Liver (tissue), 8 donors: ENCODE measurements at regions not wholly inside any gene's neighbourhood (a gene's known extent, or its start where the extent isn't known, plus 50 kb on each side); places are given as distances from the start of the nearest gene placed in this dataset.

Experiments
- DNase-seq: peaks from one replicate; pipeline ENCODE4 v3.0.0-alpha.2; 2017; ENCODE audit warnings: low spot score
- H3K27ac ChIP-seq, 2 donors: one replicate each; pipeline ENCODE4 v1.7.0; 2013; ENCODE audit warnings: inconsistent platforms in 2 of 2, low read length in 2 of 2, control low read depth in 1 of 2, low read depth in 1 of 2, mild to moderate bottlenecking in 1 of 2
- H3K27me3 ChIP-seq, 4 donors: one replicate each; pipeline versions ENCODE4 v1.6.1 to v1.7.0; 2013; ENCODE audit warnings: low read length in 3 of 4, inconsistent platforms in 1 of 4, mild to moderate bottlenecking in 1 of 4, moderate library complexity in 1 of 4; ENCODE audit not compliant: control insufficient read depth in 4 of 4, insufficient read depth in 4 of 4
- H3K36me3 ChIP-seq, 4 donors: one replicate each; pipeline versions ENCODE4 v1.6.1 to v1.7.0; 2013; ENCODE audit warnings: low read length in 3 of 4, mild to moderate bottlenecking in 3 of 4, low read depth in 1 of 4, moderate library complexity in 1 of 4; ENCODE audit not compliant: control insufficient read depth in 4 of 4, insufficient read depth in 3 of 4
- H3K4me1 ChIP-seq, 4 donors: one replicate each; pipeline versions ENCODE4 v1.6.1 to v1.7.0; 2013; ENCODE audit warnings: low read length in 3 of 4, mild to moderate bottlenecking in 3 of 4, moderate library complexity in 1 of 4; ENCODE audit not compliant: control insufficient read depth in 4 of 4, insufficient read depth in 4 of 4
- H3K4me3 ChIP-seq, 3 donors: one replicate each; pipeline versions ENCODE4 v1.6.1 to v1.7.0; 2013; ENCODE audit warnings: low read length in 3 of 3, control low read depth in 1 of 3, low read depth in 1 of 3, mild to moderate bottlenecking in 1 of 3
- H3K9ac ChIP-seq, 2 donors: one replicate each; pipeline ENCODE4 v1.7.0; 2013; ENCODE audit warnings: low read length in 2 of 2, mild to moderate bottlenecking in 2 of 2, moderate library complexity in 2 of 2, control low read depth in 1 of 2, low read depth in 1 of 2
- H3K9me3 ChIP-seq, 4 donors: one replicate each; pipeline versions ENCODE4 v1.6.1 to v1.7.0; 2013; ENCODE audit warnings: low read length in 3 of 4; ENCODE audit not compliant: control insufficient read depth in 4 of 4
- ATF3 ChIP-seq: IDR thresholded peaks from 2 replicates; pipeline ENCODE4 v1.6.1; 2016; ENCODE audit warnings: antibody characterized with exemption
- CTCF ChIP-seq: fragments of 150-350 bp; IDR thresholded peaks from 2 replicates; pipeline ENCODE4 v1.5.1; 2017; ENCODE audit warnings: improper control_type of control experiment, low read depth, low read length; ENCODE audit not compliant: missing input control
- EGR1 ChIP-seq, 2 donors: IDR thresholded peaks; 2 replicates each; pipeline ENCODE4 v1.6.1; 2016 to 2018; ENCODE audit warnings: antibody characterized with exemption in 2 of 2, low read depth in 2 of 2
- FOXA1 ChIP-seq: IDR thresholded peaks from 2 replicates; pipeline ENCODE4 v1.6.1; 2016; ENCODE audit warnings: antibody characterized with exemption
- FOXA2 ChIP-seq: IDR thresholded peaks from 2 replicates; pipeline ENCODE4 v1.6.1; 2016; ENCODE audit warnings: antibody characterized with exemption
- GABPA ChIP-seq, 2 donors: IDR thresholded peaks in 1 of 2; conservative IDR thresholded peaks in 1 of 2; 2 replicates each; pipeline ENCODE4 v1.6.1; 2016; ENCODE audit warnings: antibody characterized with exemption in 2 of 2, mild to moderate bottlenecking in 1 of 2, moderate library complexity in 1 of 2
- HNF4A ChIP-seq, 2 donors: conservative IDR thresholded peaks; 2 replicates each; pipeline ENCODE4 v1.6.1; 2016; ENCODE audit warnings: antibody characterized with exemption in 2 of 2, mild to moderate bottlenecking in 2 of 2
- HNF4G ChIP-seq: IDR thresholded peaks from 2 replicates; pipeline ENCODE4 v1.6.1; 2016; ENCODE audit warnings: antibody characterized with exemption
- JUND ChIP-seq, 2 donors: IDR thresholded peaks; 2 replicates each; pipeline ENCODE4 v1.6.1; 2016; ENCODE audit warnings: antibody characterized with exemption in 2 of 2
- NR2F2 ChIP-seq: IDR thresholded peaks from 2 replicates; pipeline ENCODE4 v1.6.1; 2016; ENCODE audit warnings: antibody characterized with exemption
- RAD21 ChIP-seq, 2 donors: IDR thresholded peaks; 2 replicates each; pipeline ENCODE4 v1.6.1; 2016; ENCODE audit warnings: antibody characterized with exemption in 2 of 2, mild to moderate bottlenecking in 2 of 2
- RXRA ChIP-seq, 2 donors: IDR thresholded peaks; 2 replicates each; pipeline ENCODE4 v1.6.1; 2017 to 2018; ENCODE audit warnings: antibody characterized with exemption in 2 of 2, mild to moderate bottlenecking in 1 of 2
- SP1 ChIP-seq: IDR thresholded peaks from 2 replicates; pipeline ENCODE4 v1.6.1; 2018; ENCODE audit warnings: antibody characterized with exemption, mild to moderate bottlenecking
- TAF1 ChIP-seq: conservative IDR thresholded peaks from 2 replicates; pipeline ENCODE4 v1.6.1; 2016; ENCODE audit warnings: antibody characterized with exemption, mild to moderate bottlenecking
- YY1 ChIP-seq: IDR thresholded peaks from 2 replicates; pipeline ENCODE4 v1.6.1; 2016; ENCODE audit warnings: antibody characterized with exemption, mild to moderate bottlenecking
- WGBS: extraction: QIAGEN DNeasy Blood & Tissue Kit; methylation state at CpG from one replicate; pipeline ENCODE4 v1.1.7; 2013; 5-methylcytosine and 5-hydroxymethylcytosine counted together
- TF ChIP-seq, protein P1 (sequence below): IDR thresholded peaks from 2 replicates; pipeline ENCODE4 v1.6.1; 2016; ENCODE audit warnings: antibody characterized with exemption
- TF ChIP-seq, protein P2 (sequence below): IDR thresholded peaks from 2 replicates; pipeline ENCODE4 v1.6.1; 2016; ENCODE audit warnings: antibody characterized with exemption
- TF ChIP-seq, protein P3 (sequence below): IDR thresholded peaks from 2 replicates; pipeline ENCODE4 v1.6.1; 2016; ENCODE audit warnings: antibody characterized with exemption, mild to moderate bottlenecking
- donor health status: healthy.
- donor health status: healthy.
- donor health status: healthy.
- donor health status: healthy.
- donor health status: healthy.

DNA sequence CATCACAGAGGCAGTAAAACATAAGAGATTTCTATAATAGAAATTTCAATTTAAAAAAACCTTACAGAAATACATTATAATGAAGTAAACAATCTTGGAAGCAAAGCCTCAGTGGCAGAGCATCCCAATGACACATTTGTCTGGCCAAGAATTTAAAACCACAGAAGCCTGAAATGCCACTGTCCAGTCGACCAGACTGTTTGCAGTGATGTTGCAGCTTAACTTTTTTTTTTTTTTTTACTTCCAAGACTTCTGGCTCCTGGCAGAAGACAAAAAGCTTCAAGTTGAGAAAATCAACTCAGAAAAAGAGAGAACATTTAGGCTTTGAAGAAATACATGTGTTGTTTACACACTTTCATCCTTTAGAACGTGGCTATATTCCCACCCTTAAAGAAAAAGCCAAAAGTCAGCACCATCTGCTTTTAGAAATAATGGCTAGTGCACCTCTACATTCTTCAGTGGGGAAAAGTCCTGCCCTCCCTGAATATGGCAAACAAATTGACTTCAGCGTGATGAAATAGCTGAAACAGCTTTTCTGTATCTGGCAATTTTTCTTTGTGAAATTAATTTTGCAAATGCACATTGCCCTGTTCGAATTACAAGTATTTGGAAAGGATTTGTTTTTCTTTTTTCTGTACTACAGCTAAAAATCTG lies 205.5 kb upstream of the MON1B start:
- Histone ChIP-seq H3K4me3 (no peak overlapping the region), H3K9ac (no peak overlapping the region), H3K4me1 (no peaks in the 10 kb centered on the region), H3K27me3 (no peaks in the 10 kb centered on the region), H3K27ac (no peak overlapping the region), H3K36me3 (no peaks in the 10 kb centered on the region), H3K9me3 (peaks cover 0 to 5% (median 1%) of the 10 kb centered on the region in 4 donors)
- WGBS = 58% methylated on average over 4 of the region's 4 CpGs
- TF ChIP-seq, protein P1, sequence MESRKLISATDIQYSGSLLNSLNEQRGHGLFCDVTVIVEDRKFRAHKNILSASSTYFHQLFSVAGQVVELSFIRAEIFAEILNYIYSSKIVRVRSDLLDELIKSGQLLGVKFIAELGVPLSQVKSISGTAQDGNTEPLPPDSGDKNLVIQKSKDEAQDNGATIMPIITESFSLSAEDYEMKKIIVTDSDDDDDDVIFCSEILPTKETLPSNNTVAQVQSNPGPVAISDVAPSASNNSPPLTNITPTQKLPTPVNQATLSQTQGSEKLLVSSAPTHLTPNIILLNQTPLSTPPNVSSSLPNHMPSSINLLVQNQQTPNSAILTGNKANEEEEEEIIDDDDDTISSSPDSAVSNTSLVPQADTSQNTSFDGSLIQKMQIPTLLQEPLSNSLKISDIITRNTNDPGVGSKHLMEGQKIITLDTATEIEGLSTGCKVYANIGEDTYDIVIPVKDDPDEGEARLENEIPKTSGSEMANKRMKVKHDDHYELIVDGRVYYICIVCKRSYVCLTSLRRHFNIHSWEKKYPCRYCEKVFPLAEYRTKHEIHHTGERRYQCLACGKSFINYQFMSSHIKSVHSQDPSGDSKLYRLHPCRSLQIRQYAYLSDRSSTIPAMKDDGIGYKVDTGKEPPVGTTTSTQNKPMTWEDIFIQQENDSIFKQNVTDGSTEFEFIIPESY = no peak
- no peak for DNase-seq

- no peak for DNase-seq
- no peaks in the 10 kb centered on the region for H3K36me3 ChIP-seq
- H3K9me3 ChIP-seq = peaks cover 0 to 5% (median 1%) of the 10 kb centered on the region in 4 donors
- no peak overlapping the region for H3K27ac ChIP-seq
- no peaks in the 10 kb centered on the region for H3K4me1 ChIP-seq
- H3K4me3 ChIP-seq = no peak overlapping the region
- no peak overlapping the region for H3K9ac ChIP-seq
- no peaks in the 10 kb centered on the region for H3K27me3 ChIP-seq
- no peak for TF ChIP-seq YY1
- TF ChIP-seq HNF4A (conservative IDR thresholded peaks at IDR 0.05) = no peak
- TF ChIP-seq HNF4G = no peak
- no peak for TF ChIP-seq GABPA (IDR thresholded peaks at IDR 0.05 in 1 of 2, conservative IDR thresholded peaks at IDR 0.05 in 1 of 2)
- TF ChIP-seq EGR1 (IDR thresholded peaks at IDR 0.05; ENCODE audit: low read depth in 2 of 2) = no peak
- no peak for TF ChIP-seq NR2F2
- TF ChIP-seq JUND (IDR thresholded peaks at IDR 0.05) = no peak
- TF ChIP-seq SP1 = no peak
- no peak for TF ChIP-seq TAF1
- TF ChIP-seq RXRA (IDR thresholded peaks at IDR 0.05) = no peak
- TF ChIP-seq, protein P2, sequence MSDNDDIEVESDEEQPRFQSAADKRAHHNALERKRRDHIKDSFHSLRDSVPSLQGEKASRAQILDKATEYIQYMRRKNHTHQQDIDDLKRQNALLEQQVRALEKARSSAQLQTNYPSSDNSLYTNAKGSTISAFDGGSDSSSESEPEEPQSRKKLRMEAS = no peak
- TF ChIP-seq RAD21 (IDR thresholded peaks at IDR 0.05) = no peak
- TF ChIP-seq, protein P1 = no peak
- TF ChIP-seq ATF3 = no peak
- TF ChIP-seq FOXA1 = no peak
- TF ChIP-seq CTCF = no peak
- TF ChIP-seq, protein P3, sequence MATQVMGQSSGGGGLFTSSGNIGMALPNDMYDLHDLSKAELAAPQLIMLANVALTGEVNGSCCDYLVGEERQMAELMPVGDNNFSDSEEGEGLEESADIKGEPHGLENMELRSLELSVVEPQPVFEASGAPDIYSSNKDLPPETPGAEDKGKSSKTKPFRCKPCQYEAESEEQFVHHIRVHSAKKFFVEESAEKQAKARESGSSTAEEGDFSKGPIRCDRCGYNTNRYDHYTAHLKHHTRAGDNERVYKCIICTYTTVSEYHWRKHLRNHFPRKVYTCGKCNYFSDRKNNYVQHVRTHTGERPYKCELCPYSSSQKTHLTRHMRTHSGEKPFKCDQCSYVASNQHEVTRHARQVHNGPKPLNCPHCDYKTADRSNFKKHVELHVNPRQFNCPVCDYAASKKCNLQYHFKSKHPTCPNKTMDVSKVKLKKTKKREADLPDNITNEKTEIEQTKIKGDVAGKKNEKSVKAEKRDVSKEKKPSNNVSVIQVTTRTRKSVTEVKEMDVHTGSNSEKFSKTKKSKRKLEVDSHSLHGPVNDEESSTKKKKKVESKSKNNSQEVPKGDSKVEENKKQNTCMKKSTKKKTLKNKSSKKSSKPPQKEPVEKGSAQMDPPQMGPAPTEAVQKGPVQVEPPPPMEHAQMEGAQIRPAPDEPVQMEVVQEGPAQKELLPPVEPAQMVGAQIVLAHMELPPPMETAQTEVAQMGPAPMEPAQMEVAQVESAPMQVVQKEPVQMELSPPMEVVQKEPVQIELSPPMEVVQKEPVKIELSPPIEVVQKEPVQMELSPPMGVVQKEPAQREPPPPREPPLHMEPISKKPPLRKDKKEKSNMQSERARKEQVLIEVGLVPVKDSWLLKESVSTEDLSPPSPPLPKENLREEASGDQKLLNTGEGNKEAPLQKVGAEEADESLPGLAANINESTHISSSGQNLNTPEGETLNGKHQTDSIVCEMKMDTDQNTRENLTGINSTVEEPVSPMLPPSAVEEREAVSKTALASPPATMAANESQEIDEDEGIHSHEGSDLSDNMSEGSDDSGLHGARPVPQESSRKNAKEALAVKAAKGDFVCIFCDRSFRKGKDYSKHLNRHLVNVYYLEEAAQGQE = no peak
- TF ChIP-seq FOXA2 = no peak
- WGBS = 84% methylated on average over 2 of the region's 2 CpGs
These were observed 202.5 kb upstream of the MON1B start for GRCh38 chr16:76988526-76988925.
